ENCODE measurements at regions not wholly inside any gene's neighbourhood (a gene's known extent, or its start where the extent isn't known, plus 50 kb on each side); places are given as distances from the start of the nearest gene placed in this dataset.

DNA sequence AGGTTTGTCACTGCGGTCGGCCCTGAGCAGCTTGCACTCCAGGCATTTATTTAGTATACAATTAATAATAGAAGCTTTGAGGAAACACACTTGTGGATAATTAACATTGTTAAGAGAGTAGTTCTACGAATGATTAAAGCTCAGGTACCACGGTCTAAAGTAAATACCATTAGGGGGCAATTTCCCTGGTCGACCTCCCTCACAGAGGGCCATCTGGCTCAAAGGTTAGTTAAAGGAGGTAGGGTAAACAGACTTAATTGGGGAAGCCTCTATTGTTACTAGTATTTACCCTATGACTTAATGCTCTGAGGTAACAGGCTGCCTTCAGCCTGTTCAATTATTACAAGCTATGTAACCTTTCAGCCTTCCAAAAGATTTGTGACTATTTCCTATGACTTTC is 122.3 kb upstream of the SLC44A3 start:
- Histone ChIP-seq H3K36me3 (ENCODE audit: control insufficient read depth, insufficient read depth, low read length) (no peaks in the 10 kb centered on the region), H3K4me3 (ENCODE audit: low read depth in 2 of 2, low read length in 2 of 2) (no peak overlapping the region), H3K4me1 (ENCODE audit: control insufficient read depth, insufficient read depth, low read length) (no peaks in the 10 kb centered on the region), H3K9me3 (ENCODE audit: control insufficient read depth, insufficient read depth, low read depth, low read length) (no peaks in the 10 kb centered on the region), H3K27ac (ENCODE audit: low read length) (no peak overlapping the region), H3K27me3 (ENCODE audit: control insufficient read depth, insufficient read depth, low read length) (no peaks in the 10 kb centered on the region)
- DNase-seq (ENCODE audit: low read depth, low spot score) (no peak), ATAC-seq (no peak)
- POLR2A ChIA-PET: no interaction called here
- intact Hi-C loops (cut with micrococcal nuclease; ENCODE audit: unreplicated experiment) (no loop called here), in situ Hi-C loops (cut with HindIII; ENCODE audit: low pct_unique_long_range_greater_than_20kb, low sequenced_read_pairs) (no loop called here)
- no TSS peak for BruUV-seq (replicated peaks)
- CTCF ChIA-PET: no interaction called here
- TF ChIP-seq POLR2AphosphoS5 (IDR thresholded peaks at IDR 0.05; ENCODE audit: low read depth, low read length) (no peak), TCF7L2 (IDR thresholded peaks at IDR 0.05; ENCODE audit: low read depth, low read length) (no peak), SIN3A (IDR thresholded peaks at IDR 0.05; ENCODE audit: borderline replicate concordance, insufficient read depth, low read depth, low read length) (no peak)
- TF ChIP-seq, protein P1, sequence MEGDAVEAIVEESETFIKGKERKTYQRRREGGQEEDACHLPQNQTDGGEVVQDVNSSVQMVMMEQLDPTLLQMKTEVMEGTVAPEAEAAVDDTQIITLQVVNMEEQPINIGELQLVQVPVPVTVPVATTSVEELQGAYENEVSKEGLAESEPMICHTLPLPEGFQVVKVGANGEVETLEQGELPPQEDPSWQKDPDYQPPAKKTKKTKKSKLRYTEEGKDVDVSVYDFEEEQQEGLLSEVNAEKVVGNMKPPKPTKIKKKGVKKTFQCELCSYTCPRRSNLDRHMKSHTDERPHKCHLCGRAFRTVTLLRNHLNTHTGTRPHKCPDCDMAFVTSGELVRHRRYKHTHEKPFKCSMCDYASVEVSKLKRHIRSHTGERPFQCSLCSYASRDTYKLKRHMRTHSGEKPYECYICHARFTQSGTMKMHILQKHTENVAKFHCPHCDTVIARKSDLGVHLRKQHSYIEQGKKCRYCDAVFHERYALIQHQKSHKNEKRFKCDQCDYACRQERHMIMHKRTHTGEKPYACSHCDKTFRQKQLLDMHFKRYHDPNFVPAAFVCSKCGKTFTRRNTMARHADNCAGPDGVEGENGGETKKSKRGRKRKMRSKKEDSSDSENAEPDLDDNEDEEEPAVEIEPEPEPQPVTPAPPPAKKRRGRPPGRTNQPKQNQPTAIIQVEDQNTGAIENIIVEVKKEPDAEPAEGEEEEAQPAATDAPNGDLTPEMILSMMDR (IDR thresholded peaks at IDR 0.05): no peak
- TF ChIP-seq, protein P2, sequence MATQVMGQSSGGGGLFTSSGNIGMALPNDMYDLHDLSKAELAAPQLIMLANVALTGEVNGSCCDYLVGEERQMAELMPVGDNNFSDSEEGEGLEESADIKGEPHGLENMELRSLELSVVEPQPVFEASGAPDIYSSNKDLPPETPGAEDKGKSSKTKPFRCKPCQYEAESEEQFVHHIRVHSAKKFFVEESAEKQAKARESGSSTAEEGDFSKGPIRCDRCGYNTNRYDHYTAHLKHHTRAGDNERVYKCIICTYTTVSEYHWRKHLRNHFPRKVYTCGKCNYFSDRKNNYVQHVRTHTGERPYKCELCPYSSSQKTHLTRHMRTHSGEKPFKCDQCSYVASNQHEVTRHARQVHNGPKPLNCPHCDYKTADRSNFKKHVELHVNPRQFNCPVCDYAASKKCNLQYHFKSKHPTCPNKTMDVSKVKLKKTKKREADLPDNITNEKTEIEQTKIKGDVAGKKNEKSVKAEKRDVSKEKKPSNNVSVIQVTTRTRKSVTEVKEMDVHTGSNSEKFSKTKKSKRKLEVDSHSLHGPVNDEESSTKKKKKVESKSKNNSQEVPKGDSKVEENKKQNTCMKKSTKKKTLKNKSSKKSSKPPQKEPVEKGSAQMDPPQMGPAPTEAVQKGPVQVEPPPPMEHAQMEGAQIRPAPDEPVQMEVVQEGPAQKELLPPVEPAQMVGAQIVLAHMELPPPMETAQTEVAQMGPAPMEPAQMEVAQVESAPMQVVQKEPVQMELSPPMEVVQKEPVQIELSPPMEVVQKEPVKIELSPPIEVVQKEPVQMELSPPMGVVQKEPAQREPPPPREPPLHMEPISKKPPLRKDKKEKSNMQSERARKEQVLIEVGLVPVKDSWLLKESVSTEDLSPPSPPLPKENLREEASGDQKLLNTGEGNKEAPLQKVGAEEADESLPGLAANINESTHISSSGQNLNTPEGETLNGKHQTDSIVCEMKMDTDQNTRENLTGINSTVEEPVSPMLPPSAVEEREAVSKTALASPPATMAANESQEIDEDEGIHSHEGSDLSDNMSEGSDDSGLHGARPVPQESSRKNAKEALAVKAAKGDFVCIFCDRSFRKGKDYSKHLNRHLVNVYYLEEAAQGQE (IDR thresholded peaks at IDR 0.05; ENCODE audit: insufficient read depth in 1 of 2, low read depth in 2 of 2, low read length in 1 of 2): no peak

DNA sequence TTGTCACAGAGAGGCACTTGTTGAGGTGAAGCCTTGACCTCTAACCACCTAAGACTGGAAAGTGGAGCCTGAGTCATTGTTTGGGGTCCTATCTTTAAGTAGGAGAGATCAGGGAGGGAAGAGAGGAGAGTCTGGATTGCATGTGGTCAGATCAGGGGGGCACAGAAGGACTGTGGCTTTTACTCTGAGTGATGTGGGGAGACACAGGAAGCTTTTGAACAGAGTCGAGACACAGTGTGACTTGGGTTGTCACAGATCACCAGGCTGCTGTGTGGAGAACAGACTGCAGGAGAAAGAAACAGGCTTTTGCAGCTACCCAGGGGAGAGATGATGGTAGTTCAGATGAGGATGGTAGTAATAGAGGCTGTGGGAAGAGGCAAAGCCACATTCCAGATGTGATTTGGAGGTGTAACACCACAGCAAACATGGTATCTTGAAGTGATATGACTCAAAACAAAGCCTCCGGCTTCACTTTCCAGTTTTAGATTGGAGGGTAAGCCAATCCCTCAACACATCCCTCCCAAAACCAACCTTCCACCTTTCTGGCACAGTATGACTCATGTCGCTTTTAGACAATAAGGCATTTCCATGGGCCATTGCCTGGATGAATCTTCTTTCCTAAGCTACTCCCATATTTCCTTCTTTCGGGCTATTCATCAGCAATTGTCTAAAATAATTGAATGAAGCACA is 125.8 kb upstream of the SLC44A3 start:
- intact Hi-C loops (cut with micrococcal nuclease; ENCODE audit: unreplicated experiment) (no loop called here), in situ Hi-C loops (cut with HindIII; ENCODE audit: low pct_unique_long_range_greater_than_20kb, low sequenced_read_pairs) (no loop called here)
- TF ChIP-seq, protein P1 (IDR thresholded peaks at IDR 0.05): no peak
- no peak for TF ChIP-seq TCF7L2 (IDR thresholded peaks at IDR 0.05; ENCODE audit: low read depth, low read length)
- TF ChIP-seq POLR2AphosphoS5 (IDR thresholded peaks at IDR 0.05; ENCODE audit: low read depth, low read length): no peak
- TF ChIP-seq SIN3A (IDR thresholded peaks at IDR 0.05; ENCODE audit: borderline replicate concordance, insufficient read depth, low read depth, low read length): no peak
- TF ChIP-seq, protein P2 (IDR thresholded peaks at IDR 0.05; ENCODE audit: insufficient read depth in 1 of 2, low read depth in 2 of 2, low read length in 1 of 2): no peak
- no peaks in the 10 kb centered on the region for H3K9me3 ChIP-seq (ENCODE audit: control insufficient read depth, insufficient read depth, low read depth, low read length)
- H3K4me1 ChIP-seq (ENCODE audit: control insufficient read depth, insufficient read depth, low read length): no peaks in the 10 kb centered on the region
- no peaks in the 10 kb centered on the region for H3K27me3 ChIP-seq (ENCODE audit: control insufficient read depth, insufficient read depth, low read length)
- H3K36me3 ChIP-seq (ENCODE audit: control insufficient read depth, insufficient read depth, low read length): no peaks in the 10 kb centered on the region
- CTCF ChIA-PET: no interaction called here
- BruUV-seq (replicated peaks): no TSS peak
- DNase-seq (ENCODE audit: low read depth, low spot score): no peak
- H3K4me3 ChIP-seq (ENCODE audit: low read depth in 2 of 2, low read length in 2 of 2): no peak overlapping the region
- no peak overlapping the region for H3K27ac ChIP-seq (ENCODE audit: low read length)
- POLR2A ChIA-PET: no interaction called here
- no peak for ATAC-seq
